Non-pigmented ciliary epithelial cell (primary cell): ENCODE measurements at regions not wholly inside any gene's neighbourhood (a gene's known extent, or its start where the extent isn't known, plus 50 kb on each side); places are given as distances from the start of the nearest gene placed in this dataset.
A peak's percentile ranks its signal among the peaks of the same experiment; 100 is the strongest.
"Not testable (repeated sequence)": the region's sequence is repeated elsewhere in the genome, so short reads cannot be mapped to it uniquely, and the experiment has no call there.

Source experiments
- DNase-seq: peaks from one replicate; pipeline ENCODE4 v3.0.0-alpha.2; 2010; ENCODE audit warnings: low read depth

GRCh38 chr7:41425926-41426325, 277.0 kb downstream of the INHBA start:
- DNase-seq, result peak; percentile 68

GRCh38 chr7:41421056-41421455, 281.8 kb downstream of the INHBA start:
- DNase-seq, result no peak

- DNase-seq, result no peak
Measured at GRCh38 chr7:41420421-41420820, 282.5 kb downstream of the INHBA start.

- DNase-seq, result no peak
Measured at GRCh38 chr7:41418337-41418736, 284.6 kb downstream of the INHBA start.

- DNase-seq, result no peak
Measured at GRCh38 chr7:41416208-41416595, 286.7 kb downstream of the INHBA start.

GRCh38 chr7:41415471-41416207, 287.3 kb downstream of the INHBA start:
- DNase-seq, result no peak

GRCh38 chr7:41415051-41415450, 287.8 kb downstream of the INHBA start:
- no peak for DNase-seq

- DNase-seq, result no peak
Measured at GRCh38 chr7:41404375-41405074, 298.4 kb downstream of the INHBA start.

- no peak for DNase-seq
Measured at GRCh38 chr7:41403291-41403690, 299.6 kb downstream of the INHBA start.

- DNase-seq, result no peak
Measured at GRCh38 chr7:41401833-41402232, 301.1 kb downstream of the INHBA start.

- no peak for DNase-seq
Measured at GRCh38 chr7:41399171-41399570, 303.7 kb downstream of the INHBA start.

- no peak for DNase-seq
Measured at GRCh38 chr7:41391818-41392217, 311.1 kb downstream of the INHBA start.

GRCh38 chr7:41388933-41389332, 314.0 kb downstream of the INHBA start:
- DNase-seq, result not testable (repeated sequence)

- no peak for DNase-seq
Measured at GRCh38 chr7:41385996-41386395, 316.9 kb downstream of the INHBA start.

GRCh38 chr7:41384418-41384817, 318.5 kb downstream of the INHBA start:
- no peak for DNase-seq

GRCh38 chr7:41383596-41383995, 319.3 kb downstream of the INHBA start:
- DNase-seq, result no peak

GRCh38 chr7:41378156-41378555, 324.7 kb downstream of the INHBA start:
- no peak for DNase-seq

GRCh38 chr7:41375582-41375981, 327.3 kb downstream of the INHBA start:
- DNase-seq, result no peak

- no peak for DNase-seq
Measured at GRCh38 chr7:41374150-41374848, 328.6 kb downstream of the INHBA start.

GRCh38 chr7:41367967-41368882, 334.7 kb downstream of the INHBA start:
- DNase-seq, result no peak

GRCh38 chr7:41351091-41351490, 351.8 kb downstream of the INHBA start:
- no peak for DNase-seq

- DNase-seq, result no peak
Measured at GRCh38 chr7:41346878-41347277, 356.0 kb downstream of the INHBA start.
